WERI-Rb-1 (cell line): ENCODE measurements at regions not wholly inside any gene's neighbourhood (a gene's known extent, or its start where the extent isn't known, plus 50 kb on each side); places are given as distances from the start of the nearest gene placed in this dataset.

Experiments
- DNase-seq: peaks from one replicate; pipeline ENCODE4 v3.0.0-alpha.2; 2020
- H3K27ac ChIP-seq: fragments of 250-450 bp; sonication (Bioruptor Pico); 2 replicates; pipeline ENCODE4 v1.5.1; 2020; ENCODE audit warnings: mild to moderate bottlenecking, moderate library complexity
- H3K27me3 ChIP-seq: fragments of 250-450 bp; sonication (Bioruptor Pico); 2 replicates; pipeline ENCODE4 v1.5.1; 2021; ENCODE audit warnings: mild to moderate bottlenecking, low read depth, moderate library complexity; ENCODE audit not compliant: insufficient read depth, severe bottlenecking
- H3K36me3 ChIP-seq: fragments of 250-450 bp; sonication (Bioruptor Pico); 2 replicates; pipeline ENCODE4 v1.5.1; 2020; ENCODE audit warnings: mild to moderate bottlenecking, moderate library complexity
- H3K4me3 ChIP-seq: 2 replicates; pipeline ENCODE4 v1.5.1; 2011; ENCODE audit warnings: low read depth, mild to moderate bottlenecking, control low read depth, low read length
- H3K9me3 ChIP-seq: fragments of 250-450 bp; sonication (Bioruptor Pico); 2 replicates; pipeline ENCODE4 v1.5.1; 2021; ENCODE audit warnings: mild to moderate bottlenecking, moderate library complexity; ENCODE audit not compliant: severe bottlenecking
- CTCF ChIP-seq: IDR thresholded peaks from 2 replicates; pipeline ENCODE4 v1.5.1; 2011; ENCODE audit warnings: low read depth, mild to moderate bottlenecking, control low read depth, inconsistent platforms, low read length

GRCh38 chr2:22554453-22554852, 830.5 kb upstream of the KLHL29 start:
- Histone ChIP-seq H3K36me3 (no peaks in the 10 kb centered on the region), H3K4me3 (no peak overlapping the region), H3K27me3 (no peaks in the 10 kb centered on the region), H3K9me3 (no peaks in the 10 kb centered on the region), H3K27ac (no peak overlapping the region)
- DNase-seq = no peak
- no peak for TF ChIP-seq CTCF

GRCh38 chr2:22557406-22557805, 827.6 kb upstream of the KLHL29 start:
- no peak for DNase-seq
- Histone ChIP-seq H3K36me3 (no peaks in the 10 kb centered on the region), H3K27ac (no peak overlapping the region), H3K27me3 (no peaks in the 10 kb centered on the region), H3K4me3 (no peak overlapping the region), H3K9me3 (no peaks in the 10 kb centered on the region)
- TF ChIP-seq CTCF = no peak

DNA sequence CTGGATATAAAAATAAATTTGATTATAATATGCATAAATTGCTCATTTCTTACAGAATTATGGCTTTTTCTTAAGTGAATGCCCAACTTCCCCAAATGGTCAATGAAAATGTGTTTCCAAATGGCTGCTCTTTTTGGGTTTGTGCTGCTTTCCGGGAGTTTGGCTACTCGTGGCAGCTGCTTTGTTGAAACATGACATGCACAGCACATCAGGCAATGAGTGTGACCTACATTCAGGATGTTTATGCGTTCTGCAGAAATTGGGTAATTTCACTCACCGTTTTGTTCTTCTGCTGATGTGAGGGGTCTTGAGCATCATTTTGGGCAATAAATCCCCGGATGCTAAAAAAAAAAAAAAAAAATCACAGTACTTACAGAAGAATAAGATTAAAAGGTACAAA, 825.0 kb upstream of the KLHL29 start:
- Histone ChIP-seq H3K27ac (no peak overlapping the region), H3K27me3 (no peaks in the 10 kb centered on the region), H3K4me3 (no peak overlapping the region), H3K36me3 (no peaks in the 10 kb centered on the region), H3K9me3 (no peaks in the 10 kb centered on the region)
- TF ChIP-seq CTCF = no peak
- no peak for DNase-seq

- Histone ChIP-seq H3K36me3 (no peaks in the 10 kb centered on the region), H3K9me3 (peaks cover 20% of the 10 kb centered on the region), H3K4me3 (no peak overlapping the region), H3K27me3 (no peaks in the 10 kb centered on the region), H3K27ac (no peak overlapping the region)
- no peak for DNase-seq
- TF ChIP-seq CTCF = no peak
Observed at GRCh38 chr2:22579341-22579740, 805.6 kb upstream of the KLHL29 start.

DNA sequence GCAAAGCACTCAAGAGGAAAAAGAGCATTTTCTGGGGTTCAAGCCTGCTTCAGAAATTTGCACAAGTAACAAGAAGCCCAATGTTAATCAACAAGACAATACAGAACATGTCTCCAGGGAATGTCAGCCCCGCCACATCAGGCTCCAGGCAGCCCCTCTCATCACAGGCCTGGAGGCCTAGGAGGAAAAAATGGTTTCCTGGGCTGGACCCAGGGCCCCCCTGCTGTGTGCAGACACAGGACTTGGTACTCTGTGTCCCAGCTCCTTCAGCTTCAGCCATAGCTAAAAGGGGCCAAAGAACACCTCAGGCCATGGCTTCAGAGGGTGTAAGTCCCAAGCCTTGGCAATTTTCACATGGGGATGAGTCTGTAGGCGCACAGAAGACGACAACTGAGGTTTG, 802.9 kb upstream of the KLHL29 start:
- Histone ChIP-seq H3K27ac (no peak overlapping the region), H3K27me3 (no peaks in the 10 kb centered on the region), H3K4me3 (no peak overlapping the region), H3K9me3 (peaks cover 20% of the 10 kb centered on the region), H3K36me3 (no peaks in the 10 kb centered on the region)
- no peak for DNase-seq
- no peak for TF ChIP-seq CTCF

- Histone ChIP-seq H3K27me3 (no peaks in the 10 kb centered on the region), H3K36me3 (no peaks in the 10 kb centered on the region), H3K4me3 (no peak overlapping the region), H3K27ac (no peak overlapping the region), H3K9me3 (no peaks in the 10 kb centered on the region)
- no peak for DNase-seq
- TF ChIP-seq CTCF = no peak
Observed at GRCh38 chr2:22596306-22596705, 788.7 kb upstream of the KLHL29 start.
